Trophoblast cell (in vitro differentiated cells and primary cell): ENCODE measurements at regions not wholly inside any gene's neighbourhood (a gene's known extent, or its start where the extent isn't known, plus 50 kb on each side); places are given as distances from the start of the nearest gene placed in this dataset.

ENCODE experiments used
- DNase-seq, 2 donors: peaks; one replicate each; pipeline ENCODE4 v3.0.0-alpha.2; 2016
- H2AFZ ChIP-seq: 2 replicates; pipeline ENCODE4 v1.6.1; 2013; ENCODE audit warnings: low read length, moderate library complexity, mild to moderate bottlenecking; ENCODE audit not compliant: insufficient read depth, poor library complexity
- H2AK5ac ChIP-seq: 2 replicates; pipeline ENCODE4 v1.6.1; 2013; ENCODE audit warnings: mild to moderate bottlenecking, low read length
- H2BK120ac ChIP-seq: 2 replicates; pipeline ENCODE4 v1.6.1; 2013; ENCODE audit warnings: low read length, mild to moderate bottlenecking, moderate library complexity; ENCODE audit not compliant: insufficient read depth, poor library complexity
- H2BK12ac ChIP-seq: 2 replicates; pipeline ENCODE4 v1.6.1; 2013; ENCODE audit warnings: mild to moderate bottlenecking, low read length, moderate library complexity
- H2BK5ac ChIP-seq: 2 replicates; pipeline ENCODE4 v1.6.1; 2013; ENCODE audit warnings: low read length, low read depth, moderate library complexity, mild to moderate bottlenecking; ENCODE audit not compliant: poor library complexity
- H3K14ac ChIP-seq: 2 replicates; pipeline ENCODE4 v1.6.1; 2013; ENCODE audit warnings: mild to moderate bottlenecking, low read length
- H3K18ac ChIP-seq: 2 replicates; pipeline ENCODE4 v1.6.1; 2013; ENCODE audit warnings: mild to moderate bottlenecking, low read length
- H3K23ac ChIP-seq: 2 replicates; pipeline ENCODE4 v1.6.1; 2013; ENCODE audit warnings: low read length
- H3K27ac ChIP-seq: 2 replicates; pipeline ENCODE4 v1.5.1; 2013; ENCODE audit warnings: low read depth, mild to moderate bottlenecking, inconsistent platforms, low read length, moderate library complexity
- H3K27me3 ChIP-seq: 2 replicates; pipeline ENCODE4 v1.6.1; 2013; ENCODE audit warnings: inconsistent platforms, mild to moderate bottlenecking, low read length, moderate library complexity; ENCODE audit not compliant: insufficient read depth
- H3K36me3 ChIP-seq, 2 experiments: 1 replicate in 1 of 2; 2 replicates in 1 of 2; pipeline ENCODE4 v1.6.1; 2013; ENCODE audit warnings: low read length in 2 of 2, mild to moderate bottlenecking in 2 of 2, moderate library complexity in 1 of 2; ENCODE audit not compliant: insufficient read depth in 2 of 2, control insufficient read depth in 1 of 2
- H3K4ac ChIP-seq: 2 replicates; pipeline ENCODE4 v1.6.1; 2013; ENCODE audit warnings: low read depth, mild to moderate bottlenecking, low read length, moderate library complexity
- H3K4me1 ChIP-seq, 2 experiments: 1 replicate in 1 of 2; 2 replicates in 1 of 2; pipeline ENCODE4 v1.6.1; 2013; ENCODE audit warnings: low read length in 2 of 2, mild to moderate bottlenecking in 2 of 2, moderate library complexity in 1 of 2; ENCODE audit not compliant: insufficient read depth in 2 of 2, control insufficient read depth in 1 of 2
- H3K4me2 ChIP-seq: 2 replicates; pipeline ENCODE4 v1.6.1; 2013; ENCODE audit warnings: inconsistent platforms, mild to moderate bottlenecking, low read length, moderate library complexity
- H3K4me3 ChIP-seq: 2 replicates; pipeline ENCODE4 v1.5.1; 2013; ENCODE audit warnings: mild to moderate bottlenecking, low read depth, low read length, inconsistent platforms
- H3K79me1 ChIP-seq: one replicate; pipeline ENCODE4 v1.6.1; 2013; ENCODE audit warnings: low read length
- H3K79me2 ChIP-seq: 2 replicates; pipeline ENCODE4 v1.6.1; 2013; ENCODE audit warnings: low read length, mild to moderate bottlenecking; ENCODE audit not compliant: control insufficient read depth, insufficient read depth, poor library complexity
- H3K9ac ChIP-seq: 2 replicates; pipeline ENCODE4 v1.6.1; 2013; ENCODE audit warnings: mild to moderate bottlenecking, low read length
- H3K9me3 ChIP-seq: 2 replicates; pipeline ENCODE4 v1.6.1; 2013; ENCODE audit warnings: low read depth, mild to moderate bottlenecking, control low read depth, inconsistent platforms, low read length; ENCODE audit not compliant: insufficient read depth
- H4K12ac ChIP-seq: 2 replicates; pipeline ENCODE4 v1.6.1; 2013; ENCODE audit warnings: low read depth, mild to moderate bottlenecking, low read length, moderate library complexity
- H4K8ac ChIP-seq: 2 replicates; pipeline ENCODE4 v1.6.1; 2013; ENCODE audit warnings: low read depth, mild to moderate bottlenecking, low read length, moderate library complexity
- H4K91ac ChIP-seq: one replicate; pipeline ENCODE4 v1.6.1; 2013; ENCODE audit warnings: low read depth, mild to moderate bottlenecking, low read length, moderate library complexity
- WGBS: extraction: QIAGEN DNeasy Blood & Tissue Kit; methylation state at CpG from one replicate; pipeline ENCODE4 v1.1.7; 2013; ENCODE audit warnings: missing lambda C conversion rate; ENCODE audit not compliant: insufficient read length, insufficient coverage; ENCODE audit errors: extremely low coverage; 5-methylcytosine and 5-hydroxymethylcytosine counted together

- no peak overlapping the region for H4K12ac ChIP-seq
- no peak overlapping the region for H4K8ac ChIP-seq
- H3K4me2 ChIP-seq: no peak overlapping the region
- H3K9ac ChIP-seq: no peak overlapping the region
- no peak overlapping the region for H2AFZ ChIP-seq
- no peak overlapping the region for H2BK12ac ChIP-seq
- H3K9me3 ChIP-seq: no peaks in the 10 kb centered on the region
- no peak overlapping the region for H2BK120ac ChIP-seq
- H3K27me3 ChIP-seq: no peaks in the 10 kb centered on the region
- H3K79me2 ChIP-seq: no peaks in the 10 kb centered on the region
- H3K36me3 ChIP-seq: no peaks in the 10 kb centered on the region
- no peak overlapping the region for H3K18ac ChIP-seq
- no peak overlapping the region for H3K4ac ChIP-seq
- no peak for DNase-seq
- H3K23ac ChIP-seq: no peak overlapping the region
- no peaks in the 10 kb centered on the region for H3K79me1 ChIP-seq
- H3K27ac ChIP-seq: no peak overlapping the region
- H3K14ac ChIP-seq: no peak overlapping the region
- H3K4me3 ChIP-seq: no peak overlapping the region
- H3K4me1 ChIP-seq: no peaks in the 10 kb centered on the region
- no peak overlapping the region for H2AK5ac ChIP-seq
- no peak overlapping the region for H2BK5ac ChIP-seq
- WGBS: no CpG with 5 or more reads among the region's 10 CpGs
- H4K91ac ChIP-seq: no peak overlapping the region
Measured at GRCh38 chr11:56910046-56910773, 78.5 kb upstream of the OR5AK2 start.

DNA sequence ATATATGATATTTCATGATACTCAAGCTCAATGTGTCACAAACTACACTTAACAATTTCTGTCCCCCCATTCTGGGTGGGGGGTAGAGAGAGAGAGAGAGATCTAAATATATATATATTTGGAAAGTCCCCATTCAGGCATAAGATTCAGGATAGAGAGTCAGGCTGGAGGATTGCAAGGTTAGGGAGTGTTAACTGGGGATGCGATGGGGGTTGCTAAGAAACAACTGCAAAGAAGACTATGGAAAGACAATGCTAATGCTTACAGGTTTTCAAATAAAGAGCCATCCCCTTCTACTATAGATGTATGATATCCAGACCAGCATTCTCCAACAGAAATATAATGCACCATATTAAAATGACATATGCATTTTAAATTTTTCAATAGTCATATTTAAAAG, 79.2 kb upstream of the OR5AK2 start:
- H4K8ac ChIP-seq: no peak overlapping the region
- H3K4ac ChIP-seq: no peak overlapping the region
- no peak overlapping the region for H2BK5ac ChIP-seq
- no peak overlapping the region for H3K23ac ChIP-seq
- H3K14ac ChIP-seq: no peak overlapping the region
- no peak overlapping the region for H3K18ac ChIP-seq
- no peak overlapping the region for H2BK120ac ChIP-seq
- WGBS: no CpG with 5 or more reads among the region's 1 CpG
- H3K4me3 ChIP-seq: no peak overlapping the region
- no peaks in the 10 kb centered on the region for H3K79me1 ChIP-seq
- no peak overlapping the region for H3K9ac ChIP-seq
- no peak overlapping the region for H4K91ac ChIP-seq
- DNase-seq: no peak
- H2AK5ac ChIP-seq: no peak overlapping the region
- no peak overlapping the region for H2BK12ac ChIP-seq
- no peak overlapping the region for H3K4me2 ChIP-seq
- H3K27me3 ChIP-seq: no peaks in the 10 kb centered on the region
- H3K9me3 ChIP-seq: no peaks in the 10 kb centered on the region
- no peak overlapping the region for H4K12ac ChIP-seq
- H2AFZ ChIP-seq: no peak overlapping the region
- H3K36me3 ChIP-seq: no peaks in the 10 kb centered on the region
- no peaks in the 10 kb centered on the region for H3K4me1 ChIP-seq
- no peak overlapping the region for H3K27ac ChIP-seq
- no peaks in the 10 kb centered on the region for H3K79me2 ChIP-seq

GRCh38 chr11:56909080-56909479, 79.6 kb upstream of the OR5AK2 start:
- no peaks in the 10 kb centered on the region for H3K79me1 ChIP-seq
- no peak for DNase-seq
- no peak overlapping the region for H3K4ac ChIP-seq
- H3K4me3 ChIP-seq: no peak overlapping the region
- H2AK5ac ChIP-seq: no peak overlapping the region
- H3K9me3 ChIP-seq: no peaks in the 10 kb centered on the region
- H4K8ac ChIP-seq: no peak overlapping the region
- no peaks in the 10 kb centered on the region for H3K4me1 ChIP-seq
- H2BK5ac ChIP-seq: no peak overlapping the region
- no peak overlapping the region for H2BK120ac ChIP-seq
- no peak overlapping the region for H3K23ac ChIP-seq
- no peak overlapping the region for H3K14ac ChIP-seq
- no peak overlapping the region for H3K9ac ChIP-seq
- H3K79me2 ChIP-seq: no peaks in the 10 kb centered on the region
- no peak overlapping the region for H3K27ac ChIP-seq
- no peaks in the 10 kb centered on the region for H3K27me3 ChIP-seq
- no peak overlapping the region for H2AFZ ChIP-seq
- H4K91ac ChIP-seq: no peak overlapping the region
- no peak overlapping the region for H3K18ac ChIP-seq
- H4K12ac ChIP-seq: no peak overlapping the region
- H3K36me3 ChIP-seq: no peaks in the 10 kb centered on the region
- no CpG with 5 or more reads among the region's 4 CpGs for WGBS
- no peak overlapping the region for H3K4me2 ChIP-seq
- H2BK12ac ChIP-seq: no peak overlapping the region

DNA sequence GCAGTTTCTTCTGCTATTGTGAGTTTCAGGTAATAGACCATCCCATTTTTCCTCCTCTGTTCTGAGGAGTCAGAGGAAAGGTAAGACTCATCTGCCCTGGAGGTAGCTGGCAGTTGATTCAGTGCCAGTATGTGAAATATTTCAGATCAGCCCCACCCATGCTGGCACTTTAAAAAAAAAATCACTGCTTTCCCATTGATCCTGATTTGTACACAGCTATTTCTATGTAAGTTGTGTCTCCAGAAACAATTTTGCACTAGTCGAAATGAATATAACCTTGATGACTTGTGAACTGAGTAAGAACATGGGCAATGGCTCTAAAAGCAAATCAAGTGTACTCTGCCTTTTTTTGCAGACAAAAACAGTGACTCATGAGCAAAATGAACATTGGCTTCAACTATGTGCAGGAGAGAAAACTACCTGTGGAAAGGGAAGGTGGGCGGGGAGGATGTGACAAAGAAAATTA, 82.0 kb upstream of the OR5AK2 start:
- H3K4me3 ChIP-seq: no peak overlapping the region
- no peak overlapping the region for H4K91ac ChIP-seq
- H3K4me1 ChIP-seq: no peaks in the 10 kb centered on the region
- H3K27ac ChIP-seq: no peak overlapping the region
- peak; percentile 4 to 7 for DNase-seq
- H3K14ac ChIP-seq: no peak overlapping the region
- H3K18ac ChIP-seq: no peak overlapping the region
- no peak overlapping the region for H3K9ac ChIP-seq
- H2BK5ac ChIP-seq: no peak overlapping the region
- H2AK5ac ChIP-seq: no peak overlapping the region
- no peak overlapping the region for H3K4ac ChIP-seq
- no peak overlapping the region for H4K8ac ChIP-seq
- H2BK120ac ChIP-seq: no peak overlapping the region
- H3K23ac ChIP-seq: no peak overlapping the region
- no peaks in the 10 kb centered on the region for H3K79me2 ChIP-seq
- H2AFZ ChIP-seq: no peak overlapping the region
- H2BK12ac ChIP-seq: no peak overlapping the region
- H3K9me3 ChIP-seq: no peaks in the 10 kb centered on the region
- H3K79me1 ChIP-seq: no peaks in the 10 kb centered on the region
- H4K12ac ChIP-seq: no peak overlapping the region
- no peaks in the 10 kb centered on the region for H3K36me3 ChIP-seq
- H3K27me3 ChIP-seq: no peaks in the 10 kb centered on the region
- H3K4me2 ChIP-seq: no peak overlapping the region
- no CpG with 5 or more reads among the region's 2 CpGs for WGBS
